ENCODE measurements at regions not wholly inside any gene's neighbourhood (a gene's known extent, or its start where the extent isn't known, plus 50 kb on each side); places are given as distances from the start of the nearest gene placed in this dataset.
A peak's percentile ranks its signal among the peaks of the same experiment; 100 is the strongest.

GRCh38 chr7:12067156-12067831 lies 143.8 kb upstream of the TMEM106B start:
- DNase-seq (ENCODE audit: extremely low read depth, low read depth) = peak; percentile 66

DNA sequence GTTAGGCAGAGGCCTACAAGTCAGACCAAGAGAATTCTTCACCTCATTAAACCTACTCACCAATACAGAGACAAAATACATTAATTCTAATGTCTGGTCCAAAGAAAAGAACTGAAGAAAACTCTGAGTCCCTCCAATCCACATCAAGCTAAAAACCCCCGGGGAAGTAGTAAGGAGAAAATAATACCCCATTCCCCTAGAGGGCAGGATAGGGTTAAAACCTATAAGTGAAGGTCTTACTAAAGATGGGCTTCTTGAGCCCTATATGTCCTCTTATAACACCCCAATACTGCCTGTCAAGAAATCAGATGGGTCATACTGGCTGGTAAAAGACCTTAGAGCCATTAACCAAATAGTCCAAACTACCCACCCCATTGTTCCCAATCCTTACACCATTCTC lies 141.3 kb upstream of the TMEM106B start:
- no peak for DNase-seq (ENCODE audit: extremely low read depth, low read depth)

- no peak for DNase-seq (ENCODE audit: extremely low read depth, low read depth)
Observed at GRCh38 chr7:12074889-12075288, 136.2 kb upstream of the TMEM106B start.

GRCh38 chr7:12080006-12080405 lies 131.1 kb upstream of the TMEM106B start:
- DNase-seq (ENCODE audit: extremely low read depth, low read depth) = no peak

GRCh38 chr7:12085516-12085915 lies 125.6 kb upstream of the TMEM106B start:
- DNase-seq (ENCODE audit: extremely low read depth, low read depth) = no peak

DNA sequence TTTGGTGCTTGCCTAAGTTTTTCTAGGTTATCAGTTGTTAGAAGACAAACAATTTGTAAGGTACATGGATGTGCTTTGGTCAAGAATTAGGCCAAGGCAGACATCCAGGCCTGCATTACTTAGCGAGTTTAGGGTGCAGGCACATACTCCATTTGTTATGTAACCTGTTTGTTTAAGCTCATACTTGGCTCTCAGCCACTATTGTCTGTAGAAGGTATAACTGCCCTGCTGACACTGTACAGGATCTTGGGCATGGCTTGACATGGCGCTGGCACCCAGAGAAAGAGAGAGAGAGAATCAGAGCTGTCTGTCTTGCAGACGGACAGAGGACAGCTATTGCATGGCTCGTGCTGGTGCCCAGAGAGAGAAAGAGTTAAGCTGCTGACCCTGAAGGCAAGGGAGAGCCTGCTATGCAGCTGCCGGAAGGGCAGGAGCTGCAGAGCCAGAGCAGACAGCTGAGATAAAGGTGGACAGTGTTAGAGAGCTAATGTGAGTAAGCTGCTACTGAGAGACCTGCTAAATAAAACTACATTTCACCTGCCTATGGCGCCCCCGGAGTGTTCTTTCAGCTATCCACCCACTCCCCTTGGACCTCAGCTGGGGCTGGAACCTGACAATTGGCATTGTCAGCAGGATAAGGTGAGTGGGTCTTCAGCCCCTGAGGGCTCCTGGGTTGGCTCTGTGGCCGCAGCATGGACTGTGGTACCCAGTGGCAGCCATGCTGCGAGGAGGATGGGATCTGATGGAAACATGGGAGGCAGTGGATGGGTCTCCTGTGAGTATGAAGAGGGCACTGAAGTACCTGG lies 120.9 kb upstream of the TMEM106B start:
- no peak for DNase-seq (ENCODE audit: extremely low read depth, low read depth)

GRCh38 chr7:12090757-12091221 lies 120.3 kb upstream of the TMEM106B start:
- DNase-seq (ENCODE audit: extremely low read depth, low read depth) = no peak

DNA sequence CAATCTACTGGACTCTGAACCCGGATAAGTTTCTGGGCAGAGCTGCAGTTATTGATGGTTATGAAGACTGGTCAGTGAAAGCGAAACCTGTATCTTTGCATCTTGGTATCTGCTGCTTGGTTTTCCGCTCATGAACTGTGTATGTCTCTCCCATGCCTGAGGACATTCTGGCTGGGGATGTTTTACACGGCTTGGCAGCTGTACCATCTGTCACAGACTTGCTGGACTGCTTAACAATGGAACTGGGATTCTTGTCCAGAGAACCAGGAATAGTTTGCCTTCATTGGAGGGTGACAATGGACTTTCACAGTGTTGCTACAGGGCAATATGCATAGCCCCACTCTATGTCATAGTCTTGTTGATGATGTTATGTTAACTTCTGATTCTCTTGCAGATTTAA lies 119.9 kb upstream of the TMEM106B start:
- DNase-seq (ENCODE audit: extremely low read depth, low read depth) = no peak

DNA sequence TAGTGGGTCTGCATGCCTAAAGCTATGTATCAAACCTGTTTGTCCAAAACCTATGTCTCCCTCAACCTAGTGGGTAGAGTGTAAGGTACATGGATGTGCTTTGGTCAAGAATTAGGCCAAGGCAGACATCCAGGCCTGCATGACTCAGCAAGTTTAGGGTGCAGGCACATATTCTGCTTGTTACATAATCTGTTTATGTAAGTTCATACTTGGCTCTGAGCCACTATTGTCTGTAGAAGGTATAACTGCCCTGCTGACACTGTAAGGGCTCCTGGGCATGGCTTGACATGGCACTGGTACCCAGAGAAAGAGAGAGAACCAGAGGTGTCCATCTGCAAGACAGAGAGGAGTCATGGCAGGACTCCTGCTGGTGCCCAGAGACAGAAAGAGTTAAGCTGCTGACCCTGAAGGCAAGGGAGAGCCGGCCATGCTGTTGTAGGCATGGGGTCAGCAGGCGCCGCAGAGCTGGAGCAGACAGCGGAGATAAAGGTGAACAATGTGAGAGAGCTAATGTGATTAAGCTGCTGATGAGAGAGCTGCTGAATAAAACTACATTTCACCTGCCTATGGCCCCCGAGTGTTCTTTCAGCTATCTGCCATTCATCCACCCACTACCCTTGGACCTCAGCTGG lies 118.5 kb upstream of the TMEM106B start:
- DNase-seq (ENCODE audit: extremely low read depth, low read depth) = no peak

- no peak for DNase-seq (ENCODE audit: extremely low read depth, low read depth)
Observed at GRCh38 chr7:12093365-12093764, 117.7 kb upstream of the TMEM106B start.

- DNase-seq (ENCODE audit: extremely low read depth, low read depth) = no peak
Observed at GRCh38 chr7:12094365-12094921, 116.7 kb upstream of the TMEM106B start.

- DNase-seq (ENCODE audit: extremely low read depth, low read depth) = no peak
Observed at GRCh38 chr7:12102126-12102525, 109.0 kb upstream of the TMEM106B start.

DNA sequence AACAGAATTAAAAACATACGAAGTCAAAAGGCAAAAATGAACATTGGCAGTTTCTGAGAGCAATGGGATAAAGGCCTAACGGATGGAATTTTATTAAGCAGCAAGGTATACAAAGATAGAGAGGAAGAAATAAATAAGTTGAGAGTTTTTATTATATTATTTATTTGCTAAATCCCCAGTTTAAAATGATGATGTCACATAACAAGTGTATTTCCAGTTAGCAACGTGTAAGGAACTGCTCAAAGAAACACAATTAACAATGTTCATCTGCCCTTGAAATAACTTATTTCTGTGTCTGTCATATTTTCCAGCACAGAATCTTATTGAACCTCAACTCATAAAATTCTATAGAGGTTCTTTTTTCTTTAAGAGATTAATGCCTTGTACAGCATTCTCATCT lies 108.6 kb upstream of the TMEM106B start:
- no peak for DNase-seq (ENCODE audit: extremely low read depth, low read depth)

DNA sequence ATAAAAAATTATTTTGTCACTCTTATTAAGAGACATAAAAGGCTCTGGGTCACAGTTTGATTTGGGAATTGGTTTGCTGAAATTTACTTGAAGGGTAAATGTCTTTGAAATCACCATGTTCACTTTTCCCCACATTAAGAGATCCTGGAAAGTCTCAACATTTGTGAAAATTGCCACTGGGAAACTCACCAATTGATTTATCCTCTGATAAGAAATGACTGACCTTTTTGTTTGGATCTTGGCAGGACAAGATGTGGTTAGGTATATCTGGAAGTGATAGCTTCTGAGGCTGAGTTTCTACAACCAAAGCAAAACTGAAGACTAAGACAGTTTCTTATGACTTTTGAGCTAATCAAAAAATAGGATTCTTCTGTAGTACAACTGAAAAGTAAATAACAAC lies 107.1 kb upstream of the TMEM106B start:
- DNase-seq (ENCODE audit: extremely low read depth, low read depth) = no peak

DNA sequence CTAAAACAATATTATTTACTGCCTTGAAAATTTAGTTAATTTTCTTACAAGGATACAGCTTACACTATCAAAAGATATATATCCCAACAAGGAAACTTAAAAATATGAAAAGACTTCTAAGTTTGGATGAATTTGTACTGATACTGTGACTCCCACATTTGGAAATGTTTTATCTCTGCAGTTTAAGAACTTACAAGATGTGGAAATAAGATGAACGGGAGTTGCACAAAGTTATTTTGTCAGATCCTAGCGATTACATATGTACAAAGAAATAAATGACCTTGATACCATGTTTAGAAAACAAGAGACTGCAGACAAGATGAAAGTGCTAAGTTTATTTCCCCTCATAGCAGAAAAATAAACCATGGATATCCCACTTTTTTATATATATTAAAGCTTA lies 103.7 kb upstream of the TMEM106B start:
- no peak for DNase-seq (ENCODE audit: extremely low read depth, low read depth)

DNA sequence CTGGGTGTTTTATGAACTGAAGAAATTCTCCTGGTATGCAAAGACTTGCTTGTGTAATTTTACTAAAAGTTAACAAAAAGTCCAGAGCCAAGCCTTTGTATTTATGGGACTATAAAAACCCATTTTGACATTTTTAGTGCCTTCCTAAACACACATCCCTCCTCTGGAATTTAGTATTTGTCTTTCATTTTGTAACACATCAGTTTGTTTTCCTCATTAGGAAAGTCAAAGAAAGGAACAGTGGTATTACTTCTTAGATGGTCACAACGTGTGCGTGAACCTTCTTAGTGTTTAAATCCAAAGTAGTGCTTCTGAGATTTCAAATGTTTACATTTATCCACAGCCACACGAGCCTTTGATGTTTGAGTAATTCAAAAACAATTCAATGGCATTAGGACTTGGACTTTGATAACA lies 103.2 kb upstream of the TMEM106B start:
- DNase-seq (ENCODE audit: extremely low read depth, low read depth) = no peak

GRCh38 chr7:12110425-12110824 lies 100.7 kb upstream of the TMEM106B start:
- DNase-seq (ENCODE audit: extremely low read depth, low read depth) = no peak

DNA sequence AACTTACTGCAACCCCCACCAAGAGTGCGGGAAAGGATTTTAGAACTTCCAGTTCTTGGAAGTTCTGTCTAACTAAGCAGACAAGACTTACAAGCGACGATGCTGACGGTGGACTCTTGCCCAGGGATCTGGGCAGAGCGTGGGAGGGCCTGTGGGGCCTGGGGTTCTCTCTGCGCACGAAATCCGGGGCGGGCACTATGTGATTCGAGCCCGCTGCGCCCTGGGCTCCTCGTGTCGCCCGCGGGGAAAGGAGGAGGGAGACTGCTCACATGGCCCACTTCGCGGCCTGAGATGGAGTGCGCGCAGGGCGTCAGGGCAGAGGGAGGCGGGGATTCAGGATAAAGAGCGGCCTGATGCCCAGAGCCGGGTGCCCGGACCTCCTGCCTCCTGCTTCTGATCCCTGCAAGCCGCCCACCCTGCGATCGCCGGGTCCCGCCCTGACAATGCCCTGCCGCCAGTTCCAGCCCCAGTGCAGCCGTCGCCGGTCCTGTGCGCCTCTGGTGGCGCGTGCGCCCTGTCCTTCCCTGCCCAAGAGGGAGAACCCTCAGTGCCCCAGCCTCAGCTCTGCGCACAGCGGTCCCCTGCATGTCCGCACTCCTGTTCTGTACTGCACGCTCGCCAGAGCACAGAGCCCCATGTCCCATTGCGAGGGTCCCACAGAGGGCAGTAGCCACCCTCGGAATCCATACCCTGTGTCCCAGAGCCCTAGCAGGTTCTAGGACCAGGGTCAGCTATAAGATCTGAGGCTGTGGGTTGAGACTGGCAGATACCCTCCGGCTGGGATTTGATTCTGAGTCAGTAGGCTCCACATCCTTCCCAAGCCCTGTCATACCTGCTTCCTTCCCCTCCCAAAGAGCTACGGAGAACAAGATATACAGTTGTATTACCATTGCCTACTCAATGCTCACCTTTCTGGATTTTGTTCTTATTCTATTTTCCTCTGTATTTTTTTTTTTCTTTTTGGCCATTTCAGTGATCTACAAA lies 99.4 kb upstream of the TMEM106B start:
- no peak for DNase-seq (ENCODE audit: extremely low read depth, low read depth)

DNA sequence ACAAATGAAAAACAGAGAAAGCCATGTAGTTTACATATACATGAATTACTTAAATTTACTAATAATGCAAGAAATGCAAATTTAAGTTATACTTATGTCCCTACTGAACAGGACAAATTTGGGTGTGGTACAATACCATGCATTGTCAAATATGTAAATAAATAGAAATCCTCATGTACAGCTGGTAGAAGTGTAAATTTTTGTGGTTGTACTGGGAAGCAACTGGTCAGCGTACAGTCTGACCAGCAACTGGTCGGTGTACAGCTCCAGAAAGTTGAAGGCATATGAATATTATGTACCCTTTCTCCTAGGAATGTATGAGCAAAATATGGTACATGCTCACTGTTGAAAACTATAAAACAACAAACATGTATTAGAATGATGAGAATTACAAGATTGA lies 93.9 kb upstream of the TMEM106B start:
- DNase-seq (ENCODE audit: extremely low read depth, low read depth) = no peak

DNA sequence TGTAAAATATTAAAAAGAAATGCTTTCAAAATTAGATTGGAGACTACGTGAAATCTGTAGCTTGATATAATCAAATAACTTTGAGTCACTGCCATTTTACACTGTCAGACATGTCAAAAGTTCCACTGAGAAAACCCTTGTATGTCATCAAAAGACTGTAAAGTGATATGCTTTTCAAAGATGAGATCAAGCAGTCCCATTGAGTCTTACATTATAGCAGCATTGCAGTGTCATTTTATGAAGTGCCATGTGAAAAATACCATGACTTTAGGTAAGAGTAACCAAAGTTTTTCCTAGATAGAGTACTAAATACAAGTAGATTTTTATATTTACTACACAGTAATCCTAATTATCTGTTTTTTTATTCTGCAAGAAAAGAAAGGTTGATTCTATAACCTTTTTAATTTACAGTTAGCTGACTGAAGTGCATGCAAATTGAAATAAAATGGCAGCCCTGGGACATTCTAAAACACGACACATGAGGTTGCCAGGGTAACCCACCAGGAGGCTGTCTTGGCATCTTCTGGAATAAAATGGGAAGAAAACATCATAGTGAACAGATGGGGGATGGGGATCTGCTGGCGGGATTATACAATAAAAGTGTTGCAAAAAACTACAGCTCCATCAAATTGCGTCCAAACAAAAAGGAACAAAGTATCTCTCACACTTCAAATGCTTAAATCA lies 91.3 kb upstream of the TMEM106B start:
- DNase-seq (ENCODE audit: extremely low read depth, low read depth) = no peak

Measured in NCI-H460 (cell line).